T-helper 2 cell treated with Interferon-gamma antibody and Interleukin-4, amounts not matched to agents 5 μg/mL and 100 μg/mL, for 36 hours (primary cell): ENCODE measurements at regions not wholly inside any gene's neighbourhood (a gene's known extent, or its start where the extent isn't known, plus 50 kb on each side); places are given as distances from the start of the nearest gene placed in this dataset.
A peak's percentile ranks its signal among the peaks of the same experiment; 100 is the strongest.

Source experiments
- DNase-seq: peaks from one replicate; pipeline ENCODE4 v3.0.0; 2021; ENCODE audit warnings: low spot score
- H3K27ac Mint-ChIP-seq: one replicate; pipeline ENCODE4 v1.8.0; 2021; ENCODE audit warnings: mild to moderate bottlenecking, mixed read lengths
- H3K27me3 Mint-ChIP-seq: one replicate; pipeline ENCODE4 v1.8.0; 2021; ENCODE audit warnings: low read depth, mixed read lengths
- H3K36me3 Mint-ChIP-seq: one replicate; pipeline ENCODE4 v1.8.0; 2021; ENCODE audit warnings: low read depth, mixed read lengths
- H3K4me1 Mint-ChIP-seq: one replicate; pipeline ENCODE4 v1.8.0; 2021; ENCODE audit warnings: low read depth, mixed read lengths
- H3K4me3 Mint-ChIP-seq: one replicate; pipeline ENCODE4 v1.8.0; 2022; ENCODE audit warnings: mild to moderate bottlenecking, moderate library complexity, mixed read lengths
- H3K9me3 Mint-ChIP-seq: one replicate; pipeline ENCODE4 v1.8.0; 2021; ENCODE audit warnings: mixed read lengths

DNA sequence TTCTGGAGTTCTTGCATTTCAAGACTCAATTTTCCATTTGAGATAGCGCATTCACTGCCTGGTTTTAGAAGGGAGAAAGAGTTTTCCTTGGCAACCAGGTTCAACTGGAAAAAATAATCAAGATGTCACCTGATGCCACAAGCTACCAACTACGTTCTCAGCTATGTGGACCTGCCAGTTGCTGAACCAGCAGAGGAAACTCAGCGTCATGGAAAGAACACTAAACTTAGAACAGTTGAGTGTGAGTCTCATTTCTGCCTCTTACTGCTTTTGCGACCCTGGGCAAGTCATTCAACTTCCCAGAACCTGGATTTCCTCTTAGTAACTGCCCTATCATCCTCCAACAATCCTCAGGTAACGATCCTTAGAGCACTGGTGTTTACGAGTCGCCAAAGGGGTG is 373.0 kb upstream of the ESRRG start:
- Mint-ChIP-seq H3K27ac (no peak overlapping the region), H3K4me3 (no peak overlapping the region), H3K9me3 (no peaks in the 10 kb centered on the region), H3K36me3 (no peaks in the 10 kb centered on the region), H3K27me3 (peaks cover 7% of the 10 kb centered on the region), H3K4me1 (no peaks in the 10 kb centered on the region)
- no peak for DNase-seq

DNA sequence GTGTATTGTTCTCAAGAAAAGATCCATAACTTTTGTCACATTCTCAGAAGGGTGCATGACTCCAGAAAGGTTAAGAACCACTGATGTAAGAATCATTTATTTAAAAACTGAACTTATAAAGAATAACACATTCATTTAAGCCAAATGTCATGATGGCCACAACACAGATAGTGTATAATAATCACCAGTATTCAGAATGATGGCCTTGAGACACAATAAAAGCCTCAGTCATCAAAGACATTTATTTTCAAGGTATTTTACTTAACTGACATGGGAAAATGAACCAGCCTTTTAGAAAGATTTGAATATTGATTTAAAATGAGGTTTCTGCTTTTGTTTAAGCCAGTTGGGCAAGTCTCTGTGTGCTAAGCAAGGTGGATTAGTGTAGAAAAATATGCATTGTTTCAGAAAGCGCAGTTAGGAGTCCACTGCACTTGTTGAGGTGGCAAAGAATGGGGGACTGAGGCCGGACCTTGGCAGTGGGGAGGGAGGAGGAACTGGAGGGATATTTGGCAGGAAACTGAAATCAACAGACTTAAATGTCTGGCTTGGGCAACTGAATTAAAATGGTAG is 371.9 kb upstream of the ESRRG start:
- Mint-ChIP-seq H3K27me3 (peaks cover 17% of the 10 kb centered on the region), H3K4me3 (no peak overlapping the region), H3K36me3 (no peaks in the 10 kb centered on the region), H3K27ac (no peak overlapping the region), H3K4me1 (peaks cover under 1% of the 10 kb centered on the region), H3K9me3 (no peaks in the 10 kb centered on the region)
- DNase-seq = no peak

DNA sequence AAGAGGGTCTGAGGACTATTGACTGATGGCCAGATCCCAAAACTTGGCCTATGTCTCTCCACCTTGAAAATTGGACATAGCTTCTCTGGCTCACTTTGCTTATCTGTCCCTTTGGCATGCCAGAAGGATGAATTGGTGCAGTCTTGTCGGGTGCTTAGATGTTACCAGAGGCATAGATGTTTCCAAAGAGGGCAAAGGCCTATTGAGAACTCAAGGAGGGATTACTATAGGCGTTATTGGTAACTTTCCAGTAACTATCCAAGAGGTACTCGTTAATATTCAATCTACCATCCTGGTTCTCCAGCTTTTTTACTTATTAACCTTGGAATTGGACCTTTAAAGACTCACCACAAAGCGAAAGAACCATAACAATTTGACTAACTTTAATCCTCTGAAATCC is 368.3 kb upstream of the ESRRG start:
- H3K9me3 Mint-ChIP-seq = no peaks in the 10 kb centered on the region
- H3K27ac Mint-ChIP-seq = no peak overlapping the region
- no peak overlapping the region for H3K4me3 Mint-ChIP-seq
- peaks cover 30% of the 10 kb centered on the region for H3K27me3 Mint-ChIP-seq
- no peak for DNase-seq
- H3K36me3 Mint-ChIP-seq = no peaks in the 10 kb centered on the region
- H3K4me1 Mint-ChIP-seq = peaks cover 3% of the 10 kb centered on the region

DNA sequence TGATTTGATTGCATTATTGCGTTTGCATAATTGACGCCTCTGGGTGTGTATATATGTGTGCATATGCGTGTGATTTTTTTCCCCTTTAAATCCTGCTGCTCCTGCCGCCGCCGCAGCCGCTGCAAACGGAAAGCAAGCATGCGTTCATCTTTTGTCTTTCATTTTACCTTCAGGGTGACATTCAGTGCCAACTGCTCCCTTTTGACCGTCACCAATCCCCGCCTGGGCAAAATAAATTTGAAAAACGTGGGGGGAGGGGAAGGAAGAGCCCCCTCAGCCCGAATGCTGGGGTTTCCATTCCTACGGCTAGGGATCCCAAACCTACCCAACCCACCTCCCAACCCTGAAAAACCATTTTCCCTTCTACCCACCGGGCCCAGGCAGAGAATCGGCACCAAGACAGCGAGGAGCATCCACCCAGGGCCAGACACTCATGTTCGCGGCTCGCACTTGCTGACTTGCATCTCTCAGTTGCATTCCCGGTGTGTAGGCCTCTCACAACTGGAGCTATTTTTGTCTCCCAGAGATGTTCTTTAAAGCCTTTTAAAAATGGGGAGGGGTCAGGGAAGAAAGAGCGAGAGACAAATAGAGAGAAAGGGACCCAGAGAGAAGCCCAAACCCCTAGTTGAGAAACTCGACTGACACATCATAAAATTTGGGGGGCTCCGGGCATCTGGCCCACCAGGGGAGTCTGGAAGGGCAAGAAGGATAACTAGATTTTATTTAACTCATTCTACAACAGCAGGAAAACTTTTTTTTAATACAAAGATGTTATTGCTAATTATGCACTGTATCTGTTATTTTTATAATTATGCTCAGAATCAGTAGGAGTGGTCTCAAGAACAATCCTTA is 367.1 kb upstream of the ESRRG start:
- no peaks in the 10 kb centered on the region for H3K36me3 Mint-ChIP-seq
- no peaks in the 10 kb centered on the region for H3K9me3 Mint-ChIP-seq
- H3K4me1 Mint-ChIP-seq = peaks cover 3% of the 10 kb centered on the region
- no peak overlapping the region for H3K27ac Mint-ChIP-seq
- peak overlapping the region; percentile 41 for H3K4me3 Mint-ChIP-seq
- H3K27me3 Mint-ChIP-seq = peaks cover 30% of the 10 kb centered on the region
- DNase-seq = no peak

DNA sequence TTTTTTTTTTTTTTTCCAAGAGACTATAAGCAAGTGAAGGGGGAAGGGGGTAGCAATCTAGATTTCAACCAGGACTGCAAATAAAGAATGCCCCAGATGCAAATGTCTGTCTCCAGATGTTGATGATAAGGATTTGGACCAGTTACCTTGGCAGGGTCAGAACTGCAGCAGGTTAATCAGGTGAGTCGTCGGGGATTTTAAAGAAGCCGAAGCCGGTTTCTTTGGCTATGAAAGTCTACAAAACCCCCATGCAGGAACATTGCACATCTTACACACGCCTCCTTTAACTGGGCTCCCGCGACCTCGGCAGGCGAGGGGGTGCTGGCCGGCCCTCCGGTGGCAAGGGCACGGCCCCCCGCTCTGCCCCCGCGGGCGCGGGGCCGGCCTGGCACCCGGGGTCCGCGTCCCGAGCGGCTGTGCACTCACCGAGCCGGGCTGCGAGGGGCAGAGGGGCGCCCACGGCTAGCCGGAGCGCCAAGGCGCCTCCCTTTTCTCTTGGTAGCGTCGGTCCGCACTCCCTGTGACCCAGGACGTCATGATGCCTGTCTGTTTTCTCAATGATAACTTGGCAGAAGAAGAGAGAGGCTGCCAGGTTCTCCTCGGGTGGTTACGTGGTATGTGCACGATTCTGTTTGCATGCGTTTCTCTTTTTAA is 366.3 kb upstream of the ESRRG start:
- no peaks in the 10 kb centered on the region for H3K9me3 Mint-ChIP-seq
- H3K27ac Mint-ChIP-seq = no peak overlapping the region
- H3K4me3 Mint-ChIP-seq = no peak overlapping the region
- H3K4me1 Mint-ChIP-seq = peaks cover 3% of the 10 kb centered on the region
- H3K27me3 Mint-ChIP-seq = peaks cover 30% of the 10 kb centered on the region
- no peak for DNase-seq
- no peaks in the 10 kb centered on the region for H3K36me3 Mint-ChIP-seq

DNA sequence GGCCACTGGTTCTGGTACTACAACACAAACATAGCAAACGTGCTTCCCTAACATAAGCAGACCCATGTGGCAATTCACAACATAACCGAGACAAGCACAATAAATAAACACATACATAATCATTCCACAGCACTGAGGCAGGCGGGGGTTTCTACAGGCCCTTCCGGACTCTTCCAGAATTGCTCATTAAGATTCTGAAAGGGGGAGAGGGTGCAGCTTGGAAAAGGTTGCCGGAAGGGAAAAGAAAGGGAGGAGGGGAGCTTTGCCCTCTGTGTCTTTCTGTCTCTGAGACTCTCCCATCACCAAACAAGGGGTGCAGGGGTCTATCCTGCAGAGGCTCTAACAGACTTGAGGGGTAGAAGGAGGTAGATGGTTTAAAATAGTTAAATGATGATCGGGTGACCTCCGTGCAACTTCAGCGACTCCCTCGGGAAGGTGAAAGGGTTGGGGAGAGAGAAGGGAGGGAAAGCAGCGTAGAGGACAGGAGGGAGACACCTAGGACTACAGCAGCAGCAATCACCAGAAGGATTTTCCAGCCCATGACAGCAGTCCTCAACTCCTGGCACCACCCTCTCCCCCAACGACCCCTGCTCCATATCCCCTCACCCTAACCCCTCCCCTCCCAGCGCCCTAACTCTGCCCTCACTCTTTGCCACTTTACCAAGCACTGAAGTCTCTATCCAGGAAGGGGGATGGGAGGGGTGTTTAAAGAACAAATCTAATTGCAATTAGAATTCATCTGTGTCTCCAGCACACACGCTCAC is 365.5 kb upstream of the ESRRG start:
- no peak overlapping the region for H3K4me3 Mint-ChIP-seq
- H3K36me3 Mint-ChIP-seq = no peaks in the 10 kb centered on the region
- H3K4me1 Mint-ChIP-seq = peaks cover 3% of the 10 kb centered on the region
- DNase-seq = no peak
- no peaks in the 10 kb centered on the region for H3K9me3 Mint-ChIP-seq
- H3K27me3 Mint-ChIP-seq = peaks cover 30% of the 10 kb centered on the region
- no peak overlapping the region for H3K27ac Mint-ChIP-seq

DNA sequence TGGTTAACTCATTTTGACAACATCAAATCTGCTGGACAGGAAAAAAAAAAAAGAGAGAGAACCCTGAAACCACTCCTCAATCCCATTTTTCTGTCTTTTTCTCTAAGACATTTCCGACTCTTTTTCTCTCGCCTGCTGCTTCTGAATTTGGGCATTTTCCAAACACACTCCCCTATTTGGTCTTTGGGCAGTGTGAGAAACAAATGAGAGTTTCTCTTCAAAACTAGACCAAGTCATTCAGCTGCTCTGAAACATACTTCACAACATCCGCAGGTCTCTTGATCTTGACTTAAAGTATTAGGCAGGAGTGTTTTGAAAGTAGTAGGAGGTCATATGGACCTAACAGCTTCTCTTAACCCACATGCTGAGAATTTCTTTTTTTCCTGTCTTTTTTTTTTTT is 364.8 kb upstream of the ESRRG start:
- no peak for DNase-seq
- H3K27me3 Mint-ChIP-seq = peaks cover 30% of the 10 kb centered on the region
- H3K36me3 Mint-ChIP-seq = no peaks in the 10 kb centered on the region
- no peak overlapping the region for H3K27ac Mint-ChIP-seq
- peaks cover 3% of the 10 kb centered on the region for H3K4me1 Mint-ChIP-seq
- no peak overlapping the region for H3K4me3 Mint-ChIP-seq
- no peaks in the 10 kb centered on the region for H3K9me3 Mint-ChIP-seq

DNA sequence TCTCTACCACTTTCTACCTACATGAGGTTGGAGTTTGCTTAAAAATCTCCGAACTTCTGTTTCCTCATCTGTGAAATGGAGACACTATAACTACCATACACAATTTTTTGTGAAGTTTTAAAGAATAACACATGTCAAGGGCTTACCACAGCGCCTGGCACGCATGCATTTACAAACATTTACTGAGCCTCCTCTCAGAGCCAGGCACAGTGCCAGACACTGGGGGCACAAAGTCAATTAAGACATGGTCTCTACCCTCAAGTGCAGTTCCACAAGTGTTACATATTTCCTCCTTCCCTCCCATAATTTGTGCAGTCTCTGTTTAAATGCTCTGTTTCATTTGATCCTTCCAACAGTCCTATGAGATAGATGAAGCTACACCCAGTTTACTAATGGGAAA is 356.4 kb upstream of the ESRRG start:
- H3K27ac Mint-ChIP-seq = no peak overlapping the region
- H3K4me3 Mint-ChIP-seq = no peak overlapping the region
- no peak for DNase-seq
- H3K27me3 Mint-ChIP-seq = no peaks in the 10 kb centered on the region
- no peaks in the 10 kb centered on the region for H3K36me3 Mint-ChIP-seq
- H3K9me3 Mint-ChIP-seq = no peaks in the 10 kb centered on the region
- no peaks in the 10 kb centered on the region for H3K4me1 Mint-ChIP-seq

DNA sequence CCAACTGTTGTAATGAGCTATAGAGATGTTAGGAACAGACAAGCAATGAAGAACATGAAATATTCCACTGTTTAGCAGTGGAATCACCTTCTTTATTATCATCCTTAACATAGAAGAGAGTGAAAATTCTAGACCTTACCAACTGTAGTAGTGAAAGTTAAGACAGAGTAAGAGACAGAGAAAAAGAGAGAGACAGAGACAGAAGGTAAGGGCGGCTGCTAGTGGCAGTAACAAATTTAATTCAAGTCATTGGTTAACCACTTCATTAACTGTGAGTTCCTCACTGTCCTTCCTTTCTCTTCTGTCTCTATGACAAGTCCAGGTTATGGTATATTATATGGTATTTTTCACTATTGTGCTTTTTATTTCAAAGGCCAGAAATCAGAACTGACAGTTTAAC is 355.7 kb upstream of the ESRRG start:
- Mint-ChIP-seq H3K27me3 (no peaks in the 10 kb centered on the region), H3K4me3 (no peak overlapping the region), H3K4me1 (no peaks in the 10 kb centered on the region), H3K27ac (no peak overlapping the region), H3K9me3 (no peaks in the 10 kb centered on the region), H3K36me3 (no peaks in the 10 kb centered on the region)
- DNase-seq = no peak

DNA sequence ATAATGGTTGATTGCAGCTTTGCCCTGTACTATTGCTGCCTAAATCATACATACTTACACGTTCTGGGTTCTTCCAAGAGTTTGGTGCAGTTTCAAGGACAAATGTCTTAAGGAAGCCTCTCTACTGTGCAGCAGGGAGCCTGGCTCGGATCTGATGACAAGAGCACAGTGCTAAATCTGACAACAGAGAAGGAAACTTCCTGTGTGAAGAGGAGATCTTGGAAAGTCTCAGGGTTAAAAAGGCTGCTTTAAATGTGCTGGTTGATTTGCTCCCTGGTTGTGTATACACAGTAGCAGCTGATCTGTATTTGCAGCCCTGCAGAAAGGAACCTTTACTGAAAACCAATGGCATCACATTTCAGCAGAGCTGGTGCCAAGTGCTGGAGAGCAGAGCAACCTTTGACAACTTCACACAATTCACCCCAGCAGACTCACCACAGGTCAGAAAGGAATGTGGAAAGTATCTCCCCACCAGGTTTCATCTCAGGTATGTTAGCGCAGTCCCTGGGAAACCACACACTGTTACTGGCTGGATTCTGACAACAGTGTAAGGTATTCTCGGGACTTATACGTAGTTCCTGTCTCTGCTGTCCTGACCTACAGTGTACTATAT is 355.0 kb upstream of the ESRRG start:
- no peak overlapping the region for H3K4me3 Mint-ChIP-seq
- no peaks in the 10 kb centered on the region for H3K9me3 Mint-ChIP-seq
- H3K4me1 Mint-ChIP-seq = no peaks in the 10 kb centered on the region
- DNase-seq = no peak
- no peak overlapping the region for H3K27ac Mint-ChIP-seq
- H3K27me3 Mint-ChIP-seq = no peaks in the 10 kb centered on the region
- no peaks in the 10 kb centered on the region for H3K36me3 Mint-ChIP-seq

DNA sequence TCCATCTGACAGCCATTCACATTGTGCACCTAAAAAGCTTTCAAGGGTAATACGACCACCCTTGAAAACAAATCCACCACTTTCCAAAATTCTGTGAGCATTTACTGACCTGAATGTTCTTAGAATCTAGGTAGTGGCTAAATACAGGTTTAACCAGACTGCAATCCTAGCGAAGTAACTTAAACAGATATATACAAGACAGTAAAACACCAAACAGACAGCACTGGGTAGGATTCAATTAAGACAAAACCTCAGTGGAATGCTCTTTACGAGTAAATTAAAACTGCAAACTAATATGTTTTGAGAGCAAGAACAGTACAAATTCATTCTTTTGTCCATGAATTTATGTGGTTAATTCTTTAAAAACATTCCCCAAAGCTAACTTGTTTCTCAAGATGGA is 354.2 kb upstream of the ESRRG start:
- Mint-ChIP-seq H3K4me3 (no peak overlapping the region), H3K4me1 (no peaks in the 10 kb centered on the region), H3K36me3 (no peaks in the 10 kb centered on the region), H3K9me3 (no peaks in the 10 kb centered on the region), H3K27ac (no peak overlapping the region), H3K27me3 (no peaks in the 10 kb centered on the region)
- no peak for DNase-seq

DNA sequence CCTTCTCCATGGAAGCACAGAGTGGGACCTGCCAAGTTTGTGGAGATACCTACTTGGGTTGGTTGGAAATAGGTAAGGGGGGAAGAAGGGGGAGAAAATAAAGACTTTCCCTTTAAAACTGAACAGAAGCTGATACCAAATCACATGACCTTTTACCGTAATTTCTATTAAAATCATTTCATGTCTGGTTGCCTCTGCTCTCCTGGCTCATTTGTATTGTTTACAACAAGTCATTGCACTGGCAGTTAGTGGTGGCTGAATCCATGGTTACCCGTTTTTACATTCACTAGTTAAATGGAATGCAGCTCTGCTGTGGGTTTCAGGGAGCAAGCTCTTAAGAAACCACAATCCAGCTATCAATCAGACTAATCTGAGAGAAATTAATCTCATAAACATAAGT is 353.7 kb upstream of the ESRRG start:
- no peaks in the 10 kb centered on the region for H3K4me1 Mint-ChIP-seq
- H3K36me3 Mint-ChIP-seq = no peaks in the 10 kb centered on the region
- H3K27ac Mint-ChIP-seq = no peak overlapping the region
- H3K27me3 Mint-ChIP-seq = no peaks in the 10 kb centered on the region
- no peaks in the 10 kb centered on the region for H3K9me3 Mint-ChIP-seq
- H3K4me3 Mint-ChIP-seq = no peak overlapping the region
- DNase-seq = no peak

DNA sequence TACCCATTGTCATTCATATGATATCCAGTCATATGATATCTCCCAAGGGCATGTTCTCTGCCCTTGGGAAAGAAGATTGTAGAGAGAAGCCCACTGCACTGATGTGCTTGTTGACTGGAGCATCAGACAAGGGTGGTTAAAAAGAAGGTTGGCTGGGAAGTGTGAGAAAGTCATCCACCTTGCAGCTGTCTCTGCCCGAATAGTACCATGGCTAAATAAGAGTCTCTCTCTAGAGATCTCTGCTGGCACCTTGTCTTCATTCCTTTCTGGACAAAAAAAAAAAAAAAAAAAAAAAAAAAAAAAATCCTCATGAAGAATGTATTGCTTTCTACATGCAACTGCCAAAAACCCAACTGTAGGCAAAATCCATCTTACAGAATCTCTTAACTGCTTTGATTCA is 349.7 kb upstream of the ESRRG start:
- DNase-seq = no peak
- Mint-ChIP-seq H3K4me1 (no peaks in the 10 kb centered on the region), H3K4me3 (no peak overlapping the region), H3K36me3 (no peaks in the 10 kb centered on the region), H3K9me3 (peaks cover 3% of the 10 kb centered on the region), H3K27ac (no peak overlapping the region), H3K27me3 (no peaks in the 10 kb centered on the region)

DNA sequence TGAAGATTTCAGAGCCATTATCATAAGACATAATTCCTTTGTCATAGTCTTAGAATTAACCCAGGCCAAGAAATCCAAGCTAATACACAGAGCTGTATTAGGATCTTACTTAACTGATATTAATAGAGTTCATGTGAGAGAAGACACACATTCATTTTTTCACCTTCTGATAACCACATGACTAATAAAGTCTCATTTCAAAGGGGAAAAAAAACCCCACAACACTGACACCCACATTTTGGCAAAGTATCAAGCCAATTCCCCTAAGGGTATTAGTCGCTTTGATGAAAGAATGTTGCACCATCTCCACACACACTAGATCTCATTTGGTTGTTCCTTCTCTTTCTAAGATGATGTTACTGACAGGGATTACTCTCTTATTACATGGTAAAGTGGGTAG is 344.4 kb upstream of the ESRRG start:
- no peak for DNase-seq
- H3K4me1 Mint-ChIP-seq = no peaks in the 10 kb centered on the region
- H3K4me3 Mint-ChIP-seq = no peak overlapping the region

More for the DNA sequence above, 344.4 kb upstream of the ESRRG start:
- Mint-ChIP-seq H3K27ac (no peak overlapping the region), H3K36me3 (no peaks in the 10 kb centered on the region), H3K9me3 (peaks cover 3% of the 10 kb centered on the region), H3K27me3 (no peaks in the 10 kb centered on the region)
